ENCODE measurements at regions not wholly inside any gene's neighbourhood (a gene's known extent, or its start where the extent isn't known, plus 50 kb on each side); places are given as distances from the start of the nearest gene placed in this dataset.

- no peak for TF ChIP-seq CTCF (IDR thresholded peaks at IDR 0.05)
- TF ChIP-seq POLR2A (IDR thresholded peaks at IDR 0.05) = no peak
These were observed 55.8 kb upstream of the BCOR start for GRCh38 chrX:40153345-40154249.
